Activated CD8-positive, alpha-beta T cell treated with anti-CD3 and anti-CD28 coated beads, Interleukin-2, amount 10 ng/mL, durations not matched to agents 7 days and 5 days (primary cell): ENCODE measurements at regions not wholly inside any gene's neighbourhood (a gene's known extent, or its start where the extent isn't known, plus 50 kb on each side); places are given as distances from the start of the nearest gene placed in this dataset.

Experiments used
- ATAC-seq: fragments of 150-1000 bp; cut with Tn5 transposase; one replicate; pipeline ENCODE4 v1.10.0; 2021; ENCODE audit warnings: moderate library complexity
- CTCF ChIA-PET: fragments of 350-600 bp; sonication (Branson Sonifier 250); formaldehyde crosslinking; loops from one replicate; lab custom pipeline; 2021; ENCODE audit warnings: antibody characterized with exemption; lab: Charles Lee
- POLR2A ChIA-PET: fragments of 350-600 bp; sonication (Branson Sonifier 250); formaldehyde crosslinking; loops from one replicate; lab custom pipeline; 2021; ENCODE audit warnings: antibody characterized with exemption; lab: Charles Lee
- DNase-seq: peaks from one replicate; pipeline ENCODE4 v3.0.0-alpha.2; 2020
- H3K27ac Mint-ChIP-seq: one replicate; pipeline ENCODE4 v1.8.0; 2021; ENCODE audit warnings: mild to moderate bottlenecking, mixed read lengths
- H3K27me3 Mint-ChIP-seq: one replicate; pipeline ENCODE4 v1.8.0; 2021; ENCODE audit warnings: low read depth, mixed read lengths
- H3K36me3 Mint-ChIP-seq: one replicate; pipeline ENCODE4 v1.8.0; 2021; ENCODE audit warnings: low read depth, mixed read lengths
- H3K4me1 Mint-ChIP-seq: one replicate; pipeline ENCODE4 v1.8.0; 2021; ENCODE audit warnings: low read depth, mixed read lengths
- H3K4me3 Mint-ChIP-seq: one replicate; pipeline ENCODE4 v1.8.0; 2021; ENCODE audit warnings: mild to moderate bottlenecking, mixed read lengths
- H3K9me3 Mint-ChIP-seq: one replicate; pipeline ENCODE4 v1.8.0; 2022; ENCODE audit warnings: mixed read lengths; ENCODE audit not compliant: insufficient read depth

DNA sequence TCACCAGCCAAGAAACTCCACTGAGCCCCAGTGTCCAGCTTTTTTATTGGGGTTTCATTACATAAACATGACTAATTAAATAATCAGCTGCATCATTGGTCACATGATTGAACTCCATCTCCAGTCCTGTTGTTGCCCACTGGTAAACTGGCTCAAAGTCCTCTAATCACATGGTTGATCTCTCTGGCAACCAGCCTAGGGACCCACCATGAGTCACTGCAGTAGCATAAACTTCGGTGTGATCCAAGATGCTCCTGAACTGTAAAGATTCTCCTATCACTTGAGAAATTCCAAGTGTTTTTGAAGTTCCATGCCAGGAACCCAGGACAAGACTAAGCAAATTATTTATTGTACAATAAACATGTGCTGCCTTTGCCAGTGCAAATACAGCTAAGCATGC is 130.4 kb upstream of the AUTS2 start:
- Mint-ChIP-seq H3K27ac (no peak overlapping the region), H3K4me1 (no peaks in the 10 kb centered on the region), H3K4me3 (no peak overlapping the region), H3K9me3 (peaks cover 10% of the 10 kb centered on the region), H3K27me3 (no peaks in the 10 kb centered on the region), H3K36me3 (no peaks in the 10 kb centered on the region)
- ChIA-PET CTCF (no interaction called here), POLR2A (no interaction called here)
- no peak for ATAC-seq
- DNase-seq: no peak

DNA sequence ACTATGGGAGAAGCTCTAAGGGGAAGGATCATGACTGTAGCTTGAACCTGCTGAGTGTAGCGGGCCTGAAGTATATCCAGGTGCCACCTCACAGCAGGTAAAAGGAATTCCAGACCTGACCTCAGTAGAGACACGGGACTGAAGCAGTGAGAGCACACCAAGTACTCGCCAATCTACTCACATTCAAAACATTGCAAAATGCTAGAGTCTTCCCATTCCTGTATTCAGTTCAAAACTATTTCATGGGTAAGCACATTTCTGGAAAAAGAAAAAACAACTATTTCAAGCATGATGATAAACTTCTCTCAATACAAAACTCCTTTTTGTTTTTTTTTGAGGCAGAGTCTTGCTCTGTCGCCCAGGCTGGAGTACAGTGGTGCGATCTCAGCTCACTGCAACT is 121.9 kb upstream of the AUTS2 start:
- Mint-ChIP-seq H3K27ac (no peak overlapping the region), H3K36me3 (no peaks in the 10 kb centered on the region), H3K4me3 (no peak overlapping the region), H3K9me3 (no peaks in the 10 kb centered on the region), H3K4me1 (no peaks in the 10 kb centered on the region), H3K27me3 (no peaks in the 10 kb centered on the region)
- no peak for ATAC-seq
- CTCF ChIA-PET: no interaction called here
- POLR2A ChIA-PET: no interaction called here
- DNase-seq: no peak

DNA sequence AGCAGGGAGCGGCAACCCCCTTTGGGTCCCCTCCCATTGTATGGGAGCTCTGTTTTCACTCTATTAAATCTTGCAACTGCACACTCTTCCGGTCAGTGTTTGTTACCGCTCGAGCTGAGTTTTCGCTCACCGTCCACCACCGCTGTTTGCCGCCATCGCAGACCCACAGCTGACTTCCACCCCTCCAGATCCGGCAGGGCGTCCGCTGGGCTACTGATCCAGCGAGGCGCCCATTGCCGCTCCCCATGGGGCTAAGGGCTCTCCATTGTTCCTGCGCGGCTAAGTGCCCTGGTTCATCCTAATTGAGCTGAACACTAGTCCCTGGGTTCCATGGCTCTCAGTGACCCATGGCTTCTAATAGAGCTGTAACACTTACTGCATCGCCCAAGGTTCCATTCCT is 115.6 kb upstream of the AUTS2 start:
- Mint-ChIP-seq H3K36me3 (no peaks in the 10 kb centered on the region), H3K27ac (no peak overlapping the region)

DNA sequence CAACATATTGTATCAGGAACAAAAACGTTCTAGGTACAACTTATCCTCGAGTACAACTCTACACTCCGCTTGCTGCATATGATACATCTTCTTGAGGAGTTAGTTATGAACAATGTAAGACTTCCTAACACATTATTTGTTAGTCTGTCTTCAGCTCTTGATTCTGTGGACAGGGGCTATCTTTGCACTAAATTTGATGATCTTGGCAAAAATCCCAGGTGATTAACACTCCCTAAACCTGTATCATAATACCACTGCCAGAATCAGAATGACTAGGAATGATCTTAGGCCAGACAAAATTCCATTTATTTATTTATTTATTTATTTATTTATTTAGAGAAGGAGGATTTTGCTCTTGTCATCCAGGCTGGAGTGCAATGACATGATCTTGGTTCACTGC is 108.7 kb upstream of the AUTS2 start:
- ATAC-seq (no peak), DNase-seq (no peak)
- CTCF ChIA-PET: no interaction called here
- no peak overlapping the region for H3K27ac Mint-ChIP-seq
- H3K4me1 Mint-ChIP-seq: no peaks in the 10 kb centered on the region
- no peaks in the 10 kb centered on the region for H3K27me3 Mint-ChIP-seq
- peaks cover 4% of the 10 kb centered on the region for H3K9me3 Mint-ChIP-seq
- POLR2A ChIA-PET: no interaction called here
- H3K4me3 Mint-ChIP-seq: no peak overlapping the region
- H3K36me3 Mint-ChIP-seq: no peaks in the 10 kb centered on the region

More for the DNA sequence above, 115.6 kb upstream of the AUTS2 start:
- H3K27me3 Mint-ChIP-seq: no peaks in the 10 kb centered on the region
- DNase-seq (no peak), ATAC-seq (no peak)
- H3K9me3 Mint-ChIP-seq: no peaks in the 10 kb centered on the region
- ChIA-PET CTCF (no interaction called here), POLR2A (no interaction called here)
- no peaks in the 10 kb centered on the region for H3K4me1 Mint-ChIP-seq
- H3K4me3 Mint-ChIP-seq: no peak overlapping the region

DNA sequence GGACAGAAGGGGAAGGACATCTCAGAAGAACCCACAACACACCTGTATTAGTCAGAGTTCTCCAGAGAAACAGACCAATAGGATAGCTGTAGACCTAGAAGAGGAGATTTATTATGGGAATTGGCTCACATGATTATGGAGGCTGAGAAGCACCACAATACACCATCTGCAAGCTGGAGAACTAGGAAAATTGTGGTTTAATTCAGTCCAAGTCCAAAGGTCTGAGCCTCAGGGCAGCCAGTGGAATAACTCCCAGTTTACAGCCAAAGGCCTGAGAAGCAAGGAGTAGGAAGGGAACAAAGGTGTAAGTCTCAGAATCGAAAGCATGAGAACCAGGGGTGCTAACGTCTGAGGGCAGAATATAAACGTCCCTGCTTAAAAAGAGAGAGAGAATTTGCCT is 99.6 kb upstream of the AUTS2 start:
- H3K27me3 Mint-ChIP-seq: no peaks in the 10 kb centered on the region
- H3K27ac Mint-ChIP-seq: no peak overlapping the region
- no peak overlapping the region for H3K4me3 Mint-ChIP-seq
- no peaks in the 10 kb centered on the region for H3K4me1 Mint-ChIP-seq
- ChIA-PET CTCF (no interaction called here), POLR2A (no interaction called here)
- no peaks in the 10 kb centered on the region for H3K36me3 Mint-ChIP-seq
- ATAC-seq (no peak), DNase-seq (no peak)
- H3K9me3 Mint-ChIP-seq: peaks cover 9% of the 10 kb centered on the region

DNA sequence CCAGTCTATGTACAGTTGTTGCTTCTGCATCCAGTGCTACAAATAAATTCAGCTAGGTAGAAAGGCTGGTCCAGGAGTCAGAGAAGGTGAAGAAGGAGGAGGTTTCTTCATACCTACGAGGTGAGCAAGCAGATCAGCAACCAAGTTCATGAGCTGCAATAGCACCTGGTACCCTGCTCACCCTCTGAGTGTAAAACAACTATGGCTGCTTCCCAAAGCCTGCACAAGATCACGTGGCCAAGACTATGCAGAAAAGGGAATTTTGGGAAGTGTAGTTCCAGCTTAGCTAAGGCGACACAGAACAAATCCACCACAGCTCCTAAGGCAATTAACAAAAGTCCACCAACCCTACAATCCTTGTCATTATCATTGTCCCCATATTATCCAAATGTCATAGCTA is 95.9 kb upstream of the AUTS2 start:
- peaks cover 6% of the 10 kb centered on the region for H3K9me3 Mint-ChIP-seq
- no peak overlapping the region for H3K27ac Mint-ChIP-seq
- H3K36me3 Mint-ChIP-seq: no peaks in the 10 kb centered on the region
- no peak for ATAC-seq
- CTCF ChIA-PET: no interaction called here
- POLR2A ChIA-PET: no interaction called here
- no peaks in the 10 kb centered on the region for H3K27me3 Mint-ChIP-seq
- DNase-seq: no peak
- no peak overlapping the region for H3K4me3 Mint-ChIP-seq
- H3K4me1 Mint-ChIP-seq: no peaks in the 10 kb centered on the region

DNA sequence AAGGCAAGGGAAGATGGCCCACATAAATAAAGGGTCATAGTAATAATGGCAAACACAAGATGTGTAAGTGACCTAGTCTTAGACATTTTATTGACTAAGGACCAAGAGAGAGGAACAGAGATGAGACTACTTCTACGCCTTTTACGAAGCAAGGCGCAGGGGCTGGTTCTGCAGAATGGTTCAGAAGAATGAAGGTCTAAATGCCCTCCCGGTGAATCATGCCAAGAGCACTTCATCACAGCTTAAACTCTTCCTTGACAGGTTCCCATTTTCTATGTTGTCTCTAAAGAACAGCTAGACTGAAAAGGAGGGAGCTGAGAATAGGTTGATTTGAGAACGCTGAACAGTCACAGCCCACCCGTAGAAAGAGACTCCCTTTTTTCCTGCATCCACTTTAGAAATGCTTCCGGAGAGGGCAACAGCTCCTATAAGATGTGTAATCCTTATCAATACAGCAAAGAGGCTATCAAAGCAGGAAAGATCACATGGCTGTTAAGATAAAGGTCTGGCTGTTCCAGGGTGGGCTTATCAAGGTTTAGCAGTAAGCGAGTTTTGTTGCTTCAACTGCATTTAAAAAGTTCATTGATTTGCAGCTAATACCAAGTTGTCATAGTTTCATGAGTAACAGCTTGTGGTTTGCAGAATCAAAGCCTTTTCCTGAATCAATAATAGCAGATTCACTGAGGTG is 93.4 kb upstream of the AUTS2 start:
- POLR2A ChIA-PET: no interaction called here
- Mint-ChIP-seq H3K4me1 (no peaks in the 10 kb centered on the region), H3K36me3 (no peaks in the 10 kb centered on the region), H3K9me3 (peaks cover 6% of the 10 kb centered on the region), H3K4me3 (no peak overlapping the region), H3K27me3 (no peaks in the 10 kb centered on the region), H3K27ac (no peak overlapping the region)
- CTCF ChIA-PET: no interaction called here
- ATAC-seq (no peak), DNase-seq (no peak)

DNA sequence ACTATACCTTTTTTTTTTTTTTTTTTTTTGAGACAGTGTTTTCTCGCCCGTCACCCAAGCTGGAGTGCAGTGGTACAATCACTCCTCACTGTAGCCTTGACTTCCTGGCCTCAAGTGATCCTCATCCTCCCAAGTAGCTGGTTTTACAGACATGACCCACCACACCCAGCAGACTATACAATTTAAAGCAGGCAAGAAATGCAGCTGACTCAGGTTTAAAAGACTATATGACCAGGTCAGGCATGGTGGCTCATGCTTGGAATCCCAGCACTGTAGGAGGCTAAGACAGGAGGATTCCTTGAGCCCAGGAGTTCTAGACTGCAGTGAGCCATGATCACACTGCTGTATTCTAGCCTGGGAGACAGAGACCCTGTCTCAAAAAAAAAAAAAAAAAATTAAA is 89.5 kb upstream of the AUTS2 start:
- Mint-ChIP-seq H3K27ac (no peak overlapping the region), H3K4me3 (no peak overlapping the region), H3K27me3 (no peaks in the 10 kb centered on the region), H3K4me1 (no peaks in the 10 kb centered on the region), H3K36me3 (no peaks in the 10 kb centered on the region), H3K9me3 (no peaks in the 10 kb centered on the region)
- ChIA-PET CTCF (no interaction called here), POLR2A (no interaction called here)
- DNase-seq: no peak
- no peak for ATAC-seq

DNA sequence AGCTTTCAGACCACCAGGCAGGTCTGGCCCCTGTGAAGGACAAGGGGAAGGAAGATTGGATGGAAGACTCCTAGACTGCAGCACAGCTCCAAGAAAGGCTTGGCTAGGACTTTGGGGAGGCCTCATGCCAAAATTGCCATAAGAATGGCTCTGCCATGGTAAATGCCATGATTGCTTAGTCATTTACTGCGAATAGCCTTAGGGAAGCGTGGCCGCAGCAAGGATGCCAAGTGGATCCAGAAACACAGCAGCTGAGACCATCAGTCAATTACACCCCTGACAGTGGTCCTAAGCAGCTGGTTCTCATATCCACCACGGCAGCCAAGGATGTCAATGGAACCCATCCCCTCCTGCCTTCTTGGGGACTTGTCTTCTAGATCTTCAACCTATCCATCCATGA is 88.2 kb upstream of the AUTS2 start:
- no peaks in the 10 kb centered on the region for H3K36me3 Mint-ChIP-seq
- DNase-seq (no peak), ATAC-seq (no peak)
- H3K9me3 Mint-ChIP-seq: no peaks in the 10 kb centered on the region
- H3K4me1 Mint-ChIP-seq: no peaks in the 10 kb centered on the region
- ChIA-PET CTCF (no interaction called here), POLR2A (no interaction called here)
- H3K27me3 Mint-ChIP-seq: no peaks in the 10 kb centered on the region
- no peak overlapping the region for H3K27ac Mint-ChIP-seq
- H3K4me3 Mint-ChIP-seq: no peak overlapping the region

DNA sequence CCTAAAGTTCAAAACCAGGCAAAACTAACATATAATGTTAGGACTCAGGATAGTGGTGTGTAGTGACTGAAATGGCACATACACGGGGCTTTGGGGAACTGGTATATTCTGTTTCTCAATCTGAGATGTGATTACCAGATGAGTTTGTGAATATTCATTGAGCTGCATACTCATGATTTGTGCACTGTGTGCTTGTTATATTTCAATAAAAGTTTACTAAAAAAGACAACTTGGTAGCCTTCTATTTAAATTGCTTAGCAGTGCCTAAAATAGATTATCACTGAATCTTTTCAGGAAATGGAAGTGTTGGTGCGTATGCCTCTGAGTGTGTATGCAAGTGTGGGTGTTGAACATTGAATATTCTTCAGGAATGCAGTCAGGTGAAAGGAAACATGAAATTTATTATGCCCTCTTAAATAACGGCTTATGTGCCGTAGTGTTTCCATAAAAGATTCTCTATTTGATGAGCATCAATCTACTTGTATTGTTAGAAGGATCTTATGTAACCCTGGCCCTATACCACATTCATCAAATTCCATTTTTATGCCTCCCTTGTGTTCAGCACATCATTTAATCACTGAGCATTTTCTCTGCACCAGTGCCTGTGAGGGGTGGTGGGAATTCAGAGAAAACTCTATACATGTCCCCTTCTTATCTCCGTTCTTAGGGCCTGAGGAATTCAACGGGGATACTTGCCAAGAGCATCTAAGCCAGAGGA is 82.6 kb upstream of the AUTS2 start:
- DNase-seq (no peak), ATAC-seq (no peak)
- Mint-ChIP-seq H3K27ac (no peak overlapping the region), H3K4me1 (no peaks in the 10 kb centered on the region), H3K4me3 (no peak overlapping the region), H3K36me3 (no peaks in the 10 kb centered on the region), H3K9me3 (no peaks in the 10 kb centered on the region), H3K27me3 (no peaks in the 10 kb centered on the region)
- POLR2A ChIA-PET: no interaction called here
- CTCF ChIA-PET: no interaction called here

DNA sequence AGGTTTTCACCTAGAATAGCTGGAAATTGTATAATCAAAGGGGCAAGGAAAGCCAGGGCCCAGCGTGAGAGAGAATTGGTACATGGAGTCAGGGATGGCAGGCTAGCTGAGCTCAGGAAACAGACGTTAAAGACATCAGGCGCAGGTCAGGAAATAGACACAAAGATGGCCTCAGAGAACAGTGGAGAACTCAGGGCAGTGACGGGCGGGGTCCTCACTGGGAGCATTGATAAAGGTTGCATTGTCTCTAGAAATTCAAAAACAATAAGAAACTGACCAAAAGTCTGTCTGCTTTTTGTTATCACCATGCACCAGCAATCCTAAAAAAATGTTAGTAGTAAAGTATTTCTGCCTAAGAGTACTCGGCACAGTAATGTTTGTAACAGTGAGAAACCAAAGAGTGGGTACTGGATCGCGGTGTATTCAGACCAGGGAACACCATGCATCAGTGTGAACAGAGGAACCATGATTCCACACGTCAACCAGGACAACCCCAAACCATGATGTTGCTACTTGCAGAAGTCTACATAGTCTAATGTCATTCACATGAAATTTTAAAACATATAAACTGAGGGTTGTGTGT is 81.9 kb upstream of the AUTS2 start:
- DNase-seq: no peak
- H3K27ac Mint-ChIP-seq: no peak overlapping the region
- H3K27me3 Mint-ChIP-seq: no peaks in the 10 kb centered on the region
- CTCF ChIA-PET: no interaction called here
- H3K4me1 Mint-ChIP-seq: no peaks in the 10 kb centered on the region
- no peaks in the 10 kb centered on the region for H3K9me3 Mint-ChIP-seq
- POLR2A ChIA-PET: no interaction called here
- ATAC-seq: no peak
- H3K4me3 Mint-ChIP-seq: no peak overlapping the region
- no peaks in the 10 kb centered on the region for H3K36me3 Mint-ChIP-seq

DNA sequence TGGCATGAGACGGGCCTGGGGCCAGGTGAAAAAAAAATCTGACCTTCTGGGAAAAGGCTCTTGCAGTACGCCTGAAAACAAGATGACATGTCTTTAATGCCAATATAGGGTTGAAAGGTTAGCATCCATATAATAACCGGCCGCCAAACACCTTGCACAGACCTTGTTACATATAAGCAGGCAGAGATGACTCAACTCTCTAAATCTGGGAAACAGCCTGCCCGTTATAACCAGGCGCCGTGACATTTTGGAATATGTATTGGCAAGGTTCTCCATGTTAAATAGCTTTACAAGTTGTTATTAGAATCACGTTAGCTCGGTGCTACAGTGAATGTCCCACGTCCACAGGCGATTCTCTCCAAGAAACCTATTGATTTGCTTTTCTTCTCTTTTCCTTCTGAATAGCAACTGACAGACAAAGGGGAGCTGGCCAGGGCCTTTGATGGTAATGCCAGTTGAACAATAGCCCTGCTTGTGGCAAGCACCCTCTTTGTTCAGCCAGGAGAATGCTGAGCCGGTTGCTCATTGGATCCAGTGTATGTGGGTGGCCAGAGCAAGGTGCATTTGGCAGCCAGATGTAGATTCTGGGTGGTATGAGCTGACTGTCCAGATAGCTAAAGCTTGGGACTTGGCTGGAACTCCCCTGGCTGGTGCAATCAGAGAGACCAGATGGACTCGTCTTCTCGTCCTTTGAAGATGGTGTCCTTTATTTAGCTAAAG is 80.1 kb upstream of the AUTS2 start:
- ATAC-seq: no peak
- no peak overlapping the region for H3K27ac Mint-ChIP-seq
- CTCF ChIA-PET: no interaction called here
- H3K9me3 Mint-ChIP-seq: no peaks in the 10 kb centered on the region
- no peaks in the 10 kb centered on the region for H3K36me3 Mint-ChIP-seq
- DNase-seq: no peak
- H3K4me3 Mint-ChIP-seq: no peak overlapping the region
- POLR2A ChIA-PET: no interaction called here
- H3K4me1 Mint-ChIP-seq: no peaks in the 10 kb centered on the region
- no peaks in the 10 kb centered on the region for H3K27me3 Mint-ChIP-seq
